ENCODE measurements at regions not wholly inside any gene's neighbourhood (a gene's known extent, or its start where the extent isn't known, plus 50 kb on each side); places are given as distances from the start of the nearest gene placed in this dataset.

GRCh38 chr6:44062771-44063560 lies 64.3 kb downstream of the MRPL14 start:
- no peak for DNase-seq

GRCh38 chr6:44062105-44062770 lies 65.0 kb downstream of the MRPL14 start:
- DNase-seq, result no peak

GRCh38 chr6:44061375-44062104 lies 65.7 kb downstream of the MRPL14 start:
- no peak for DNase-seq

- DNase-seq, result no peak
These were observed 66.5 kb downstream of the MRPL14 start for GRCh38 chr6:44060612-44061374.

GRCh38 chr6:44059359-44060346 lies 67.6 kb downstream of the MRPL14 start:
- DNase-seq, result no peak

- DNase-seq, result no peak
These were observed 68.5 kb downstream of the MRPL14 start for GRCh38 chr6:44058617-44059358.

GRCh38 chr6:44057931-44058616 lies 69.2 kb downstream of the MRPL14 start:
- no peak for DNase-seq

- DNase-seq, result no peak
These were observed 69.9 kb downstream of the MRPL14 start for GRCh38 chr6:44057238-44057930.

- no peak for DNase-seq
These were observed 70.6 kb downstream of the MRPL14 start for GRCh38 chr6:44056392-44057237.

- DNase-seq, result no peak
These were observed 72.3 kb downstream of the MRPL14 start for GRCh38 chr6:44054721-44055559.

GRCh38 chr6:44053760-44054556 lies 73.3 kb downstream of the MRPL14 start:
- no peak for DNase-seq

GRCh38 chr6:44053106-44053756 lies 74.0 kb downstream of the MRPL14 start:
- no peak for DNase-seq

GRCh38 chr6:44052419-44053023 lies 74.7 kb downstream of the MRPL14 start:
- DNase-seq, result no peak

- DNase-seq, result no peak
These were observed 75.7 kb downstream of the MRPL14 start for GRCh38 chr6:44051515-44051914.

- no peak for DNase-seq
These were observed 76.3 kb downstream of the MRPL14 start for GRCh38 chr6:44050872-44051505.

Measured in GOT3 (cell line).